T follicular helper cell (primary cell): ENCODE measurements at regions not wholly inside any gene's neighbourhood (a gene's known extent, or its start where the extent isn't known, plus 50 kb on each side); places are given as distances from the start of the nearest gene placed in this dataset.
"Not testable (repeated sequence)": the region's sequence is repeated elsewhere in the genome, so short reads cannot be mapped to it uniquely, and the experiment has no call there.

ENCODE experiments used
- DNase-seq: peaks from one replicate; pipeline ENCODE4 v3.0.0-alpha.2; 2020; ENCODE audit warnings: low read depth

- no peak for DNase-seq
These were observed 74.5 kb upstream of the MEGF10 start for GRCh38 chr5:127216143-127216542.

DNA sequence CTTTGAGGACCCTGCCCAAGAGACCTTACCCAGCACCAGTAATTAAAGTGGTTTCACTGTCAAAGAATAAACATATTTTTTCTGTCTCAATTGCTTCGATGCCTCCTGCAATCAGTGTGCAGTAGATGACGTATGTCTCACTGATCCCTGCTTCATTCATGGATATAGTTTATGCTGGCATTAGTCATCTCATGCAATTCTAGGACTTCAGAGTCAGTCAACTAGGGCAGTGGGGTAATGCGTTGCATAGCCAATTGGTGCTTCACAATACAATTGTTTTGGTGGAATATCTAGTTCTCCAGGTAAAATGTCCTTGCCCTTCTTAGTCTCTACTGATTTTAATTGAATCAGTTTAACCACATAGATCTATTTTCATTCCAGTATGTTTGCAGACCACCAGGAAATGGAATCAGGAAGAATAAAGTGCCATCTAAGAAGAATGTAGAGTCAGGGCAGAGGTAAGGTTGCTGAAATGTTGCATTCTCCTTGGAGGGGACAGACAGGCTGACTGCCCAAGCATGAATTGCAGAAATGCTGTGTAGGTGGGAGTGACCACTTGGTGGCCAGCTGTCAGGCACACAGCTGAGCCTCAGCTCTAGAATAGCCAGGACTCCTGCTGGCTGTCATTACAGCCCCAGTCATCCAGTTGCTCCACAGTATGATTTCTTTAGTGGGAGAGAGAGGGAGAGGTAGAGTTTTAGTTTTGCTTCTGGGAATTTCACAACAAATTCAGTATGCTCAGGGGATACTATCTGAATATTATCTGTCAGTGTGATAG is 73.5 kb upstream of the MEGF10 start:
- DNase-seq, result no peak

- not testable (repeated sequence) for DNase-seq
These were observed 68.7 kb upstream of the MEGF10 start for GRCh38 chr5:127221936-127222335.

DNA sequence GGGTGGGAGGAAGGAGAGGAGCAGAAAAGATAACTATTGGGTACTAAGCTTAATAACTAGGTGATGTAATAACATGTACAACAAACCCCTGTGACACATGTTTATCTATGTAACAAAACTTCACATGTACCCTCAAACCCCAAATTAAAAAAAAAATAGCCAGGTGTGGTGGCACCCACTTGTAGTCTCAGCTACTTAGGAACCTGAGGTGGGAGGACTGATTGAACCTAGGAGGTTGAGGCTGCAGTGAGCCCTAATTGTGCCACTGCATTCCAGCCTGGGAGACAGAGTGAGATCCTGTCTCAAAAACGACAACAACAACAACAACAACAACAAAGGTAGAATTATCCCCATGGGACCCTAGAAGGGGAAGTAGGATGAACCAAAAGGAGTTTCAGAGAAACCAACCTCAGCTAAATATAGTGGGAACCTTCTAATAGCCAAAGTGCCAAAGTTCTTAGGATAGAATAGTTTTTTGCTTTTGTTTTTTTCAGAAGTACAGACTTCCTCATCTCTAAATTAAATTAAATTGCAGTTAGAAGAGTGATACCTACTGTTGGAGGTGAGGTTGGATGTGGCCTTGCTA is 67.9 kb upstream of the MEGF10 start:
- DNase-seq, result not testable (repeated sequence)

DNA sequence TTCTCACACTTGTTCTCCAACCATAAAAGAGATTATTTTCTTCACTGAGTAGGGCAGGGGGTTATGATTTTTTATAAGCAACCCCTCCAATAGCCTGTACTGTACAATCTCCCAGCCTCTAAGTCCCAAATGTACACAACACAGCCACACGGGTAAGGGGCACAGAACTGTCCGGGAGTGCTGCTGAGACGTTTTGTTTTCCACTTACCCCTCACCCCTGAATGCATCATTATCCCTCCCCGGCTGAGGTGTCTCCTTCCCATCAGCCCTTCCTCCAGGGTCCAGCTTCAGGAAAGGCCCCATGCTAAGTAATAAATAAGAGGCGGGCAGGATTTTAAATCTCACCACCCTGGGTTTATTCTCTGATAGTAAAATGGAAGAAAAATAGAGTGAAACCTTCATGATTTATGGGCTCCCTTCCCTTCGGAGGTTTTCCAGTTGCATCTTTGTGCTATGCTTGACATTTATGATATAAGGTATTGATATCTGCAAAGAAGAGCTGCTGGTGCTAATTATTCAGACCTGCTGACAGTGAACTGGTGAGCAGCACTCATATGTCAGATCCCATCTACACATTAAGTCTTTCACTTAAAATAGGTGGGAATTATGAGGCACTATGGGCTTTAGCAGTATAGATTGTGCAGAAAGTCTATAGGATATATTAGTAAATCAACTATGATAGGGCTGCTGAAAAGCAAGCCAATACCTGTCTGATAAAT is 67.2 kb upstream of the MEGF10 start:
- no peak for DNase-seq

- no peak for DNase-seq
These were observed 62.7 kb upstream of the MEGF10 start for GRCh38 chr5:127227881-127228280.

GRCh38 chr5:127228540-127229184 is 61.9 kb upstream of the MEGF10 start:
- no peak for DNase-seq

DNA sequence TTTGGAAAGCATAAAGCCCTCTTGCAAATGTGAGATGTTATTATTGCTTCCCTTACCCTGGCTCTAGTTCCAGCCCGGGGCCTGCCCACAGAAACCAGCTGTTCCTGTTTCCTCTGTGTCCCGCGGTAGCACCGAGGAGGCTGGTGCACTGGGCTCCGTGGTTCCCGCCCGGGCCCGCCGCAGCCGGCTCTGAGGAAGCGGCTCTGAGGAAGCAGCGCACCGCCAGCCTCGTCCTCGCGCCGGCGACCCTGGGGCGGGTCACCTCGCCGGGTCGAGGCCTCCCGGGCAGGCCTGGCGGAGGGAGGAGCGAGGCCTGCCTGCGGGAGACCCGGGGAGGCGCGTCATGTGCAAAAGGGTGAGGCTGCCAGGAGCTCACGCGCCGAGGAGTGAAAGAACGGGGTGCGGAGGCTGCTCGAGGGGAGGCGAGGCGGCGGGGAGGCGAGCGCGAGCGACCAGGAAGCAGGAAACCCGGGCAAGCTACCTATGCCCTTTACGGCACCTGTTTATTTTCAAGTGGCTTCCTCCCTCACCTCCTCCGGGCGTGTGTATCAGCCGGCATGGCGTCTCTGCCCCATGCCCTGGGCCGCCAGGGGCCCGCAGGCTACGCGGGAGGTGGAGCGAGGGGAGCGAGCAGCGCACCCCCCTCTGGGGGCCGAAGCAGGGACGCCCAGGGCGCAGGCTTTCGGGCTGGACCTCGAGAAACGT is 61.3 kb upstream of the MEGF10 start:
- peak; percentile 12 for DNase-seq

GRCh38 chr5:127231118-127231517 is 59.5 kb upstream of the MEGF10 start:
- DNase-seq, result no peak

GRCh38 chr5:127233590-127233989 is 57.0 kb upstream of the MEGF10 start:
- DNase-seq, result no peak

DNA sequence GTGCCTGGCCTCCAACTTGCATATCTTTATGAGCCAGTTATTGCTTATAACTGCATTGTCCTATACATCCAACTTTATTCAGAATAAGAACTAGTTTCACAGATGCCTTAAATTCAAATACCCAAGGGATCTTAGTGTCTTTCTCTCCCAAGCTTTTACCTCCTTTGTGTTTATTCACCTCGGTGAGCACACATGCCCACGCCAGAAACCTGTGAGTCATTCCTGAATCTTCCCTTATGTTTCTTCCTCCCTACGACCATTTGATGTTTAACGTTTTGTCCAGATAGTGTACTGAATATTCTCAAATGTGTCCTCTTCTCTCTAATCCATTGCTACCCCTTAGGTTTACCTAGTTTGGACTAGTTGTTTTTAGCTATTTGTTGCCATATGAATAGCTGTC is 55.5 kb upstream of the MEGF10 start:
- no peak for DNase-seq

DNA sequence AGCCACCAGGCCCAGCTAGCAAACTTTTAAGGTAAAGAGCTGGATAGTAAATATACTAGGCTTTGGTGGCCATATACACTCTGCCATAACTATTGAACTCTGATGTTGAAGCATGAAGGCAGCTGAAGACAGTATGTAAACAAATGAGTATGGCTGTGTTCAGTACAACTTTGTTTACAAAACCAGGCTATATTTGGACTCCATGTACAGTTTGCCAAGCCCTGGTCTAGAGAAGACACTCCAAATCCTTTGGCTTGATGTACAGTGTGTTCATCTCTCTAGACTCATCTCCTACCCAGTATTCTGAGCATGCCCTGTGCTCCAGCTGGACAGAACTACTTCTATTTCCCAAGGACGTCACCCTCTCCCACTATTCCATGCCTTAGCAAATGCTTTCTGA is 54.3 kb upstream of the MEGF10 start:
- DNase-seq, result no peak
